IMR-90 (cell line): ENCODE measurements at regions not wholly inside any gene's neighbourhood (a gene's known extent, or its start where the extent isn't known, plus 50 kb on each side); places are given as distances from the start of the nearest gene placed in this dataset.

Experiments
- ATAC-seq: fragments of 200-7000 bp; cut with Tn5 transposase; 2 replicates; pipeline ENCODE4 v1.9.1; 2020; ENCODE audit warnings: low read depth, mild to moderate bottlenecking, moderate library complexity
- BruUV-seq: library from RNA; stranded (reverse); fragments of 400-500 nt; replicated peaks from 2 replicates; lab custom pipeline; 2021; lab: Mats Ljungman, UMichigan
- CTCF ChIA-PET: fragments of 300-600 bp; formaldehyde crosslinking; extraction: SDS; loops from one replicate; lab custom pipeline; 2021; ENCODE audit warnings: antibody characterized with exemption; lab: Yijun Ruan, JAX
- POLR2A ChIA-PET: fragments of 300-600 bp; sonication (Branson Sonifier 250); formaldehyde crosslinking; loops from one replicate; lab custom pipeline; 2022; ENCODE audit warnings: antibody characterized with exemption; ENCODE audit not compliant: unreplicated experiment; lab: Charles Lee
- DNase-seq: peaks from one replicate; pipeline ENCODE4 v3.0.0; 2013
- H2AFZ ChIP-seq: replicated peaks from 2 replicates; pipeline ENCODE3; 2013; ENCODE audit warnings: low read length, mild to moderate bottlenecking; ENCODE audit not compliant: poor library complexity
- H2AK5ac ChIP-seq: 2 replicates; pipeline ENCODE4 v1.6.1; 2013; ENCODE audit warnings: low read depth, low read length, inconsistent platforms
- H2AK9ac ChIP-seq: replicated peaks from 2 replicates; pipeline ENCODE3; 2013; ENCODE audit warnings: mild to moderate bottlenecking, low read depth, low read length, moderate library complexity; ENCODE audit not compliant: poor library complexity
- H2BK120ac ChIP-seq: 2 replicates; pipeline ENCODE4 v1.6.1; 2013; ENCODE audit warnings: low read depth, low read length, inconsistent platforms
- H2BK15ac ChIP-seq: 3 replicates; pipeline ENCODE4 v1.6.1; 2013; ENCODE audit warnings: low read depth, low read length, inconsistent platforms
- H2BK20ac ChIP-seq: 2 replicates; pipeline ENCODE4 v1.6.1; 2013; ENCODE audit warnings: low read depth, mild to moderate bottlenecking, inconsistent platforms, low read length, moderate library complexity
- H2BK5ac ChIP-seq: 2 replicates; pipeline ENCODE4 v1.6.1; 2013; ENCODE audit warnings: mild to moderate bottlenecking, low read depth, low read length, inconsistent platforms; ENCODE audit not compliant: poor library complexity, severe bottlenecking
- H3K14ac ChIP-seq: replicated peaks from 2 replicates; pipeline ENCODE4 v1.6.1; 2013; ENCODE audit warnings: low read depth, low read length, inconsistent platforms
- H3K18ac ChIP-seq: 2 replicates; pipeline ENCODE4 v1.6.1; 2013; ENCODE audit warnings: low read depth, low read length, control low read depth
- H3K23ac ChIP-seq: 2 replicates; pipeline ENCODE4 v1.6.1; 2013; ENCODE audit warnings: low read depth, low read length, inconsistent platforms
- H3K27ac ChIP-seq: 2 replicates; pipeline ENCODE4 v1.5.1; 2013; ENCODE audit warnings: mild to moderate bottlenecking, control low read depth, low read length; ENCODE audit not compliant: insufficient read depth
- H3K27me3 ChIP-seq: 2 replicates; pipeline ENCODE4 v1.6.1; 2013; ENCODE audit warnings: low read length; ENCODE audit not compliant: control insufficient read depth, insufficient read depth
- H3K36me3 ChIP-seq: 2 replicates; pipeline ENCODE4 v1.6.1; 2013; ENCODE audit warnings: low read length, mixed read lengths; ENCODE audit not compliant: control insufficient read depth, insufficient read depth
- H3K4ac ChIP-seq: 2 replicates; pipeline ENCODE4 v1.6.1; 2013; ENCODE audit warnings: low read depth, low read length, inconsistent platforms
- H3K4me1 ChIP-seq: 2 replicates; pipeline ENCODE4 v1.6.1; 2013; ENCODE audit warnings: low read length, mixed read lengths; ENCODE audit not compliant: control insufficient read depth, insufficient read depth
- H3K4me2 ChIP-seq: 2 replicates; pipeline ENCODE4 v1.6.1; 2013; ENCODE audit warnings: low read depth, mild to moderate bottlenecking, control low read depth, low read length, moderate library complexity
- H3K4me3 ChIP-seq: 2 replicates; pipeline ENCODE4 v1.5.1; 2013; ENCODE audit warnings: low read depth, mild to moderate bottlenecking, control low read depth, low read length, moderate library complexity; ENCODE audit not compliant: insufficient read depth
- H3K56ac ChIP-seq: 2 replicates; pipeline ENCODE4 v1.6.1; 2013; ENCODE audit warnings: low read length, inconsistent platforms; ENCODE audit not compliant: insufficient read depth; ENCODE audit errors: extremely low read depth
- H3K79me1 ChIP-seq, 2 experiments: 2 replicates each; pipeline ENCODE4 v1.6.1; 2013; ENCODE audit warnings: low read length in 2 of 2, inconsistent platforms in 1 of 2, low read depth in 1 of 2
- H3K9ac ChIP-seq: 2 replicates; pipeline ENCODE4 v1.6.1; 2013; ENCODE audit warnings: low read depth, low read length, control low read depth
- H3K9me1 ChIP-seq: 2 replicates; pipeline ENCODE4 v1.6.1; 2013; ENCODE audit warnings: low read length, inconsistent platforms; ENCODE audit not compliant: insufficient read depth
- H3K9me3 ChIP-seq: 2 replicates; pipeline ENCODE4 v1.6.1; 2013; ENCODE audit warnings: low read length; ENCODE audit not compliant: control insufficient read depth, insufficient read depth
- H4K20me1 ChIP-seq: 2 replicates; pipeline ENCODE4 v1.6.1; 2013; ENCODE audit warnings: low read length, inconsistent platforms; ENCODE audit not compliant: insufficient read depth
- H4K5ac ChIP-seq: 2 replicates; pipeline ENCODE4 v1.6.1; 2013; ENCODE audit warnings: mild to moderate bottlenecking, low read depth, low read length, control low read depth
- H4K8ac ChIP-seq, 2 experiments: 2 replicates each; pipeline ENCODE4 v1.6.1; 2013; ENCODE audit warnings: low read depth in 2 of 2, low read length in 2 of 2, control low read depth in 1 of 2, inconsistent platforms in 1 of 2
- H4K91ac ChIP-seq: 2 replicates; pipeline ENCODE4 v1.6.1; 2013; ENCODE audit warnings: low read depth, low read length, inconsistent platforms; ENCODE audit not compliant: insufficient read depth
- CEBPB ChIP-seq: IDR thresholded peaks from 2 replicates; pipeline ENCODE4 v1.6.1; 2012; ENCODE audit warnings: low read depth, low read length, improper control_type of control experiment
- MAFK ChIP-seq: IDR thresholded peaks from 2 replicates; pipeline ENCODE4 v1.6.1; 2012; ENCODE audit warnings: low read depth, low read length, improper control_type of control experiment
- NFE2L2 ChIP-seq: fragments of 150-350 bp; IDR thresholded peaks from 2 replicates; pipeline ENCODE4 v1.6.1; 2016; ENCODE audit warnings: low read depth, mild to moderate bottlenecking, low read length
- RAD21 ChIP-seq: IDR thresholded peaks from 2 replicates; pipeline ENCODE4 v1.6.1; 2012; ENCODE audit warnings: low read length, improper control_type of control experiment
- SMC3 ChIP-seq: fragments of 150-350 bp; IDR thresholded peaks from 2 replicates; pipeline ENCODE4 v1.6.1; 2016; ENCODE audit warnings: low read depth, mild to moderate bottlenecking, antibody characterized with exemption, low read length, moderate library complexity
- whole genome bisulfite sequencing, 2 experiments: methylation state at CpG; one replicate each; pipeline versions ENCODE4 v1.1.5 to v1.1.7; 2013; ENCODE audit warnings: missing lambda C conversion rate in 2 of 2; ENCODE audit not compliant: insufficient read length in 1 of 2; ENCODE audit errors: extremely low coverage in 2 of 2; 5-methylcytosine and 5-hydroxymethylcytosine counted together
- dilution Hi-C: fragments of 300-500 bp; cut with HindIII; formaldehyde crosslinking; loops from one replicate; pipeline ENCODE4 v1.14.3; 2018; ENCODE audit warnings: low sequenced_read_pairs; ENCODE audit not compliant: unreplicated experiment
- in situ Hi-C: fragments of 300-500 bp; cut with MboI; formaldehyde crosslinking; loops from 3 replicates; pipeline ENCODE4 v1.14.3; 2019; ENCODE audit warnings: low sequenced_read_pairs, inconsistent platforms, mixed read lengths
- intact Hi-C: fragments of 100-400 bp; cut with micrococcal nuclease; formaldehyde crosslinking; loops from 2 replicates; pipeline ENCODE4 v1.10.0; 2022

GRCh38 chr2:8229546-8229986, 452.3 kb upstream of the ID2 start:
- WGBS, 2 experiments, result no CpG with 5 or more reads among the region's 10 CpGs
- peak overlapping the region; percentile 69; the same call in 1 of the 2 replicates for H3K27ac ChIP-seq

More at GRCh38 chr2:8229546-8229986, 452.3 kb upstream of the ID2 start:
- Histone ChIP-seq H2AFZ (peak overlapping the region; percentile 92), H2BK5ac (peak overlapping the region; percentile 25), H3K23ac (peak overlapping the region; percentile 79; the same call in 1 of the 2 replicates), H3K18ac (peak overlapping the region; percentile 61), H2BK120ac (peak overlapping the region; percentile 92), H2BK20ac (peak overlapping the region; percentile 86), H3K9me3 (no peaks in the 10 kb centered on the region), H3K4me1 (peaks cover 3% of the 10 kb centered on the region; the same call in 1 of the 2 replicates), H2BK15ac (peak overlapping the region; percentile 74; the same call in 1 of the 3 replicates), H4K5ac (peak overlapping the region; percentile 43), H3K14ac (peak overlapping the region; percentile 89), H3K56ac (peak overlapping the region; percentile 46; the same call in 1 of the 2 replicates), H4K91ac (peak overlapping the region; percentile 95), H3K4me3 (no peak overlapping the region), H3K79me1 (no peaks in the 10 kb centered on the region), H3K4me2 (peak overlapping the region; percentile 21), H4K8ac (peak overlapping the region; percentile 37 to 93; a peak in 3 of 4 replicates), H4K20me1 (no peaks in the 10 kb centered on the region), H3K27me3 (no peaks in the 10 kb centered on the region; the same call in 1 of the 2 replicates), H3K9ac (no peak overlapping the region), H2AK9ac (peak overlapping the region; percentile 33), H3K4ac (peak overlapping the region; percentile 76), H2AK5ac (peak overlapping the region; percentile 78; the same call in 1 of the 2 replicates), H3K36me3 (no peaks in the 10 kb centered on the region), H3K9me1 (no peaks in the 10 kb centered on the region)
- ChIA-PET CTCF (interaction anchor here (0.6 to 1.9 kb wide), 3 partner anchors 9 to 25 kb away, joined by 4 read pairs; no protein-coding TSS in a partner anchor), POLR2A (no interaction called here)
- in situ Hi-C loops, result no loop called here
- BruUV-seq, result no TSS peak
- intact Hi-C loops, result no loop called here
- ATAC-seq (peak; percentile 98), DNase-seq (peak; percentile 84)
- no peak for TF ChIP-seq RAD21
- TF ChIP-seq MAFK, result peak; percentile 89
- TF ChIP-seq CEBPB, result peak; percentile 49
- TF ChIP-seq NFE2L2, result peak; percentile 99
- TF ChIP-seq SMC3, result no peak
- dilution Hi-C loops, result no loop called here
